Gastrocnemius medialis (tissue), 4 donors: ENCODE measurements at regions not wholly inside any gene's neighbourhood (a gene's known extent, or its start where the extent isn't known, plus 50 kb on each side); places are given as distances from the start of the nearest gene placed in this dataset.

Source experiments
- CTCF ChIP-seq, 5 experiments: fragments of 450-650 bp in 3 of 5; fragments of 200-600 bp in 2 of 5; sonication (generic) in 2 of 5; IDR thresholded peaks in 4 of 5; conservative IDR thresholded peaks in 1 of 5; 1 replicate in 4 of 5; 2 replicates in 1 of 5; pipeline ENCODE4 v1.5.1; 2016 to 2019; ENCODE audit warnings: antibody characterized with exemption in 5 of 5, mild to moderate bottlenecking in 3 of 5, moderate library complexity in 3 of 5
- POLR2A ChIP-seq, 2 donors: fragments of 450-650 bp; IDR thresholded peaks; one replicate each; pipeline ENCODE4 v1.6.1; 2017; ENCODE audit warnings: antibody characterized with exemption in 2 of 2, mild to moderate bottlenecking in 2 of 2, moderate library complexity in 2 of 2

GRCh38 chr17:53932386-53932785 lies 109.7 kb downstream of the KIF2B start:
- TF ChIP-seq CTCF (IDR thresholded peaks at IDR 0.05 in 4 of 5, conservative IDR thresholded peaks at IDR 0.05 in 1 of 5), result no peak
- TF ChIP-seq POLR2A (IDR thresholded peaks at IDR 0.05), result no peak
